ENCODE measurements at regions not wholly inside any gene's neighbourhood (a gene's known extent, or its start where the extent isn't known, plus 50 kb on each side); places are given as distances from the start of the nearest gene placed in this dataset.

DNA sequence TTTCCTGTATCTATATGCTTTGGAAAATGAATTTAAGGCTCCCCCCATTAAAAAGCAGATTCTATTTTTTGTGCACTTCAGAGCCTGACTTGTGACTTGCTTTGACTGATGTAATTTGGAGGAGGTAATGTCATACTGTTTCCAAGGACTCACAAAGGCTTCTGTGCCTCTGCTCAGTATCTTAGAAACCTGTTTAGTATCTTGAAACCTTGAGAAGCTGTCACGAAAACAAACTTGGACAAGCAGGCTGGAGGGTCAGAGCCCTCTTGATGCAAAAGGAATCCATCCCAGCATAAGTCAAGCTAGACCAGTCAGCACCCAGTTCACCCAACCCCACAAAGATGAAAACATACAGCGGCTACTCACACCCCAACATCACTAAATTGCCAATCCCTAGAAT, 560.0 kb upstream of the PCDH7 start:
- no peak for DNase-seq (ENCODE audit: low read depth)
- H3K4me3 ChIP-seq (ENCODE audit: low read length): no peak overlapping the region
- TF ChIP-seq, protein P1, sequence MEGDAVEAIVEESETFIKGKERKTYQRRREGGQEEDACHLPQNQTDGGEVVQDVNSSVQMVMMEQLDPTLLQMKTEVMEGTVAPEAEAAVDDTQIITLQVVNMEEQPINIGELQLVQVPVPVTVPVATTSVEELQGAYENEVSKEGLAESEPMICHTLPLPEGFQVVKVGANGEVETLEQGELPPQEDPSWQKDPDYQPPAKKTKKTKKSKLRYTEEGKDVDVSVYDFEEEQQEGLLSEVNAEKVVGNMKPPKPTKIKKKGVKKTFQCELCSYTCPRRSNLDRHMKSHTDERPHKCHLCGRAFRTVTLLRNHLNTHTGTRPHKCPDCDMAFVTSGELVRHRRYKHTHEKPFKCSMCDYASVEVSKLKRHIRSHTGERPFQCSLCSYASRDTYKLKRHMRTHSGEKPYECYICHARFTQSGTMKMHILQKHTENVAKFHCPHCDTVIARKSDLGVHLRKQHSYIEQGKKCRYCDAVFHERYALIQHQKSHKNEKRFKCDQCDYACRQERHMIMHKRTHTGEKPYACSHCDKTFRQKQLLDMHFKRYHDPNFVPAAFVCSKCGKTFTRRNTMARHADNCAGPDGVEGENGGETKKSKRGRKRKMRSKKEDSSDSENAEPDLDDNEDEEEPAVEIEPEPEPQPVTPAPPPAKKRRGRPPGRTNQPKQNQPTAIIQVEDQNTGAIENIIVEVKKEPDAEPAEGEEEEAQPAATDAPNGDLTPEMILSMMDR (conservative IDR thresholded peaks at IDR 0.05; ENCODE audit: low read length): no peak

DNA sequence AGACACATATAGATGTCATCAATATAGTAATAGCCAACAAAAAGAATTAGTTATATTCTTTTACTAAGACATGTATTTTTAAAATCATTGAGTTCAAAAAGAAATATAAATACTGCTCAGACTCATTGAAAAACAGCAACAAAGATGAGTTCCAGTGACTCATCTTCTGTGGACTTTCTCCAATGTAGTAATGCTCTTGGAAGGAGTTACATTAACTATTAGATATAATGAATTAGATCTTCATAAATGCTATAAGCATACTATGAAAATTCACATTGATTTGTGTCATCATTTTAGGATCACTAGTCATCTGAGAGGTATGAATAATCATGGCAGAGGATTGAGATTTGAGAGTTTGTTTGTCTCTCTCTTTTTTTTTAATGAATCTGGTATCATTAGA, 547.8 kb upstream of the PCDH7 start:
- TF ChIP-seq, protein P1 (conservative IDR thresholded peaks at IDR 0.05; ENCODE audit: low read length): no peak
- no peak for DNase-seq (ENCODE audit: low read depth)
- no peak overlapping the region for H3K4me3 ChIP-seq (ENCODE audit: low read length)

DNA sequence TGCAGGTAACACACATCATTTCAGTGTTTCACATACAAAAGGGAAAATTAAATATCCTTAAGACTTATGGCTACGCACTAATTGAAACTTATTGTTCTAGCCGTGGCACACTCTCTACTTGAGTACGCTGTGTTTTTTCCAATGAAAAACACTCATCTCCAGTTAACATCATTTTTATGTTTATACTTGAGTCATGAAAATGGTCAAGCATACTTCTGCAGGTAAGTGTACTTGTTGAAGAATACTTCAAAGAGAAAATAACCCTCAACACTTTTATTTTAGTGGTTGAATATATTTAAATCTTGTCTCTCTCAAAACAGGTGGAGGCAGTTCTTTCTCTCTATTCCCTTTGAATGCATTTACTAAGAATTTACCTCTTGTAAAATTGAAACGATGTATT, 538.7 kb upstream of the PCDH7 start:
- TF ChIP-seq, protein P1 (conservative IDR thresholded peaks at IDR 0.05; ENCODE audit: low read length): no peak
- no peak overlapping the region for H3K4me3 ChIP-seq (ENCODE audit: low read length)
- no peak for DNase-seq (ENCODE audit: low read depth)

DNA sequence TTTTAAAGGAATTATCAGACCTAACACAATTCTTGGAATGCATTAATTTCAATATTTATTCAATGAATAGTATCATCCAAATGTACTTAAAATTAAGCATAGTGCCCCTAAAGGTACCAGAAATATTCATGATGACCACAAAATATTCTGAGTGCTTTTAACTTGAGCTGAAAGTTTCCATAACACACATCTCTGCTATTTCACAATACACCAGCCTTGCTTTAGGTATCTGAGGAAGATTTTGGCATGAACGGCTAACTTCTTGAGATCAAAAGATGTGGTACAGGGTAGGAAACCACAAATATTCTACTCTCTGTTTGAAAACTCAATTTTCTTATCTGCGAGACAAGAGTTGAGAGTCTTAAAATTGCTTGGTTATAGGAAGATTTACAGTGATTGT, 538.3 kb upstream of the PCDH7 start:
- no peak for DNase-seq (ENCODE audit: low read depth)
- TF ChIP-seq, protein P1 (conservative IDR thresholded peaks at IDR 0.05; ENCODE audit: low read length): no peak
- no peak overlapping the region for H3K4me3 ChIP-seq (ENCODE audit: low read length)

DNA sequence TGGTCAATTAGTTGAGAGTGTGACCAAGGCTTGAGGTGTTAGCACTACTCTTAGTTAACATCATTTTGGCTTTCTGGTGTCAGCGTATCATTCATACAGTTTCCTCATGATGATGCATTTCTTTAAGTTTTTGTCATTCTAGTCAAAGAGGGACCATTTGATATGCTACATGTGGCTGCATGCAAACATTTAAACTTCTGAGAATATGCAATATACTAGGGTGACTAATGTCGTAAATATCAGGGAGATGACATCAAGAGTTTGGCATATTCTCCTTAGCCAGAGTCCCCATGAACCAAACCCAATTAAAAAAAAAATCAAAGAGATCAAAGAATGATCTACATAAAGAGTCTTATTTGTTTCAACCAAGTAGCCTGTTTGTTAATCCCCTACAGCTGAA, 537.4 kb upstream of the PCDH7 start:
- H3K4me3 ChIP-seq (ENCODE audit: low read length): no peak overlapping the region
- TF ChIP-seq, protein P1 (conservative IDR thresholded peaks at IDR 0.05; ENCODE audit: low read length): no peak
- DNase-seq (ENCODE audit: low read depth): no peak

DNA sequence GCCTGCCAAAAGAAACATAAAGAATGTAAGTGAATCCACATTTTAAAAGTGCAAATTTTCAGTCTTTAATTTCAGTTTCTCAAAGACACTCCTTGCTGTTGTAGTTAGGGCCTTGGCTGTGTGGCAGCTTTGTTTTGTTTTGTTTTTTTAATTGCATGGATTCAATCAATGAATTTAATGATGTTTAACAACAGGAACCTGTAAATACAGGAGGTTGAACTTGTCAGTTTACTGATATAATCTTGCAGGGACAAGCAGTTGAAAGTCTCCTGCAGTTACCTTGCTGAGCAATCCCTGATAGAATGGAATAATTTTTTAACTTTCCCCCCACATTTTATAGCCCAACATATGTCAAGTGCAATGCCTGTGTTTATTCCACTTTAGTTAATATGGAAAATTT, 528.3 kb upstream of the PCDH7 start:
- no peak overlapping the region for H3K4me3 ChIP-seq (ENCODE audit: low read length)
- TF ChIP-seq, protein P1 (conservative IDR thresholded peaks at IDR 0.05; ENCODE audit: low read length): no peak
- no peak for DNase-seq (ENCODE audit: low read depth)

DNA sequence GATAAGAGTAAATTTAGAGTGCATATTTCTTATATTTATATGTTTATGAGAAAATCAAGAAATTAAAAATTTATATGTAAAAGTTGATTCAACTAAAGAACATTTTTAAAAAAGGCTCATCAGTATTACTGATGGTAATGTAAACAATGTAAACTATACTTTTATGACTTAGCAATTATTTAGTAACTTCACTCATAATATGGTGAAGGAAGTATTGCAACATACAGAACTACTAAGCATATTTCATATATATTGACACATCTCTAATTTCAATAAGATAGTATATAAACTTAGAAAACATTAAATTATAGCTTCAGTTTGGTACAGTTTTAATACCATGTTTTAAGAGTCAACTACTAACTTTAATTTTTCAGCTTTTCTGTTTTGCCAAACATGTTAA, 512.8 kb upstream of the PCDH7 start:
- TF ChIP-seq, protein P1 (conservative IDR thresholded peaks at IDR 0.05; ENCODE audit: low read length): no peak
- no peak overlapping the region for H3K4me3 ChIP-seq (ENCODE audit: low read length)
- DNase-seq (ENCODE audit: low read depth): no peak

All from AG10803 (cell line).